ENCODE measurements at regions not wholly inside any gene's neighbourhood (a gene's known extent, or its start where the extent isn't known, plus 50 kb on each side); places are given as distances from the start of the nearest gene placed in this dataset.

DNA sequence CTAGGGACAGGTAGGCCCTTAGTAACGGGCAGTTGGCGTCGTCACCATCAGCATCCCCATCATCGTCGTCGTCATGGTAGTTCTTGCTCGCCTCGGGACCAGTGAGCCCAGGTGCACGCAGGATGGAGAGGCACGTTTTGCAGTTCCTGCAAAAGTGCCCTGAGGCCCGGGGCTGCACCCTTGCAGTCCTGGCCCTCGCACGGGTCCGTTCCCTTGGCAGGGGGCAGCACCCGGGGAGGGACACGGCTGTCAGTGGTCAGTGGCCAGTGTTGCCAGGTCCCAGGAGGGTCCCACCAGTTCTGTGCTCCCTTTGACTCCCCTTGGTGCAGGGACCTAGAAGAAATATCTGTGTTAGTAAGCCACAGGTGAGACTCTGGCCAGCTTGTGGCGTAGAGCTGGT is 243.9 kb upstream of the CIBAR2 start:
- DNase-seq (ENCODE audit: low read depth in 2 of 2, low spot score in 1 of 2): no peak

DNA sequence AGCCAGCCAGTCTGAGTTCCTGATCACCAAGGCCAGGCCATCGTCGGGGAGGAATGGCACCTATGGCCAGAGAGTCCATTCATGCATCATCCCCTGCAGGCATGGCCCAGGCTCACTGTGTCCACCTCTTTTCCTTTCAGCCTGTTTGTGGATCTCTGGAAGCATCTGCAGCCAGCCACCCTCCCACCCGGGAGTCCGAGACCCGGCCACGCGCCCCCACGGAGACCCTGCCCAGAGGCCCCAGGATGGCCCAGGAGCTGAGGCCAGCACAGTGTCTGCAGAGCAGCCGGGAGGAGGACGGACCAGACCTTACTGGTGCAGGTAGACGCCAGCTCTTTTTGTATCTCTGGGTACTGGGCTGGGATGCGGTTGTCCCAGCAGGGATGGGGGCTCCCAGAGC is 245.1 kb upstream of the CIBAR2 start:
- DNase-seq (ENCODE audit: low read depth in 2 of 2, low spot score in 1 of 2): no peak

DNA sequence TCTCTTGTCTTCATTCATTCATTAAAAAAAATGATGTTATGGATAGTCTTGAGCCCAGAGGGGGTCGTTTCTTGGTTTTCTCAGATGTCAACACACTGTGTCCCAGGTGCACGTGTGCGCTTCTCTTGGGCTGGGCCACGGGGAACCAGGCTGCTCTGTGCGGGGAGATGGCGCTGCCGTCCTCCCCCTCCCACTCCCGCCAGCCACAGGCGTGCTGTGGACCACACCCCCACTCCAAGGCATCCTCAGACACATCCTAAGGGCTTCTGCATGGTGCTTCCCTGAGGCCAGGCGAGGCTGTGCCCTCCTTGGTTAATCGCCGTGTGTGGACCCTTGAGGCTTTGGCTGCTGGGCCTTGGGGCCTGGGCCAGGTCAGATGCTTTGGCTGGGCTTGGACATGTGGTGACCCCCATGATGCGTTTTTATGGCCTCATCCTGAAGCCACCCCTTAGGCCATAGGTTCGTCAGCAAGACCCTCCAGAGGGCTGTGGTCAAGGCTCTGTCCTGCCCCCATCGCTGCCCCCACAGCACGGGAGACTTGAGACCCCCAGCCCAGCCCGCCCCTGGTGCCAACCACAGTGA is 245.7 kb upstream of the CIBAR2 start:
- no peak for DNase-seq (ENCODE audit: low read depth in 2 of 2, low spot score in 1 of 2)

DNA sequence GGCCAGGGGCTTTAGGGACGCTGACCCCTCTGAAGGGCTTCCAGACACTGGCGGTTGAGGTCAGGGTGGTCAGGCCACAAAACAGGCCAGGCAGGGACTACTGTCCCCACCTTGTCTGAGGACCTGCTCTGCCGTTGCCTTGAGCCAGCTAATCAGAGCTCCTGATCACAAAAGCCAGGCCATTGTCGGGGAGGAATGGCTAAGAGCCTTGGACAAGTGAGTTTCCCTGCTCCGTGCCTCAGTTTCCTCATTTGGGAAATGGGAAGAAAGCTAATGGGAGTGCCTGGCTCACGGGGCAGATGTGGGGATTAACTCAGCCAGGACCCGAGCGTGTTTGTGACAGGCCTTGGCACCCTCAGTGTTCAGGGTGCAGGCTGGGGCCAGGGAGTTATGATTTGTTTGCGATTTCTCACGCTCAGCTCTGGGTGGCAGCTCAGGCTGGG is 246.5 kb upstream of the CIBAR2 start:
- no peak for DNase-seq (ENCODE audit: low read depth in 2 of 2, low spot score in 1 of 2)

DNA sequence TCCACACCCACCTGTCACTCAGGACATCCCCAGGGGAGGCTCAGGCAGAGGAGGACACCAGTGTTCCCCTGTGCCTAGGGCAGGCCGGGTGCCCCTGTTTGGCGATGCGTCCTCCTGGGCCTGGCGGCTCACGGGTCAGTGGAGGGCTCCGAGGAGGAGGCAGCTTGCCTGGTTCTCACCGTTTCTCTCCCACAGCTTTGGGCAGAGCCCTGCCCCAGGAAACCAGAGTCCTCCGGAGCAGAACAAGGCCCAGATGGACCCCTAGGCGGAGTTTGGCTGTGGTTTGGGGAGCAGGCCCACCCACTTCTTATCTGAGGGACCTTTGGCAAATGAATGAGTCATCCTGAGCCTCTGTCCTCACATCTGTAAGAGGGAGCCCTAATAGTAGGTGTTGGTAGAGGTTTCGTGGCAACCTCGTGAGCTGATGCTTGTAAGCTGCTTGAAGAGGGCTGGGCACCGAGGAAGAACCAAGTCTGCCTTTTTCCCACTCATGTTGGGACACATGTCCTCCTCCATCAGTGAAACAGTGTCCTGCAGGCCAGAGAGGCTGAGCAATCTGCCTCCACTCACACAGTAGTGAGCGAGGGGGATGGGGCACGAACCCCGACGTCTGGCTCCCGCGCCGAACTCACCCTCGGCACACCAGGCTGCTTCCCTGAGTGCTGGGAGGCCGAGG is 247.0 kb upstream of the CIBAR2 start:
- DNase-seq (ENCODE audit: low read depth in 2 of 2, low spot score in 1 of 2): no peak

DNA sequence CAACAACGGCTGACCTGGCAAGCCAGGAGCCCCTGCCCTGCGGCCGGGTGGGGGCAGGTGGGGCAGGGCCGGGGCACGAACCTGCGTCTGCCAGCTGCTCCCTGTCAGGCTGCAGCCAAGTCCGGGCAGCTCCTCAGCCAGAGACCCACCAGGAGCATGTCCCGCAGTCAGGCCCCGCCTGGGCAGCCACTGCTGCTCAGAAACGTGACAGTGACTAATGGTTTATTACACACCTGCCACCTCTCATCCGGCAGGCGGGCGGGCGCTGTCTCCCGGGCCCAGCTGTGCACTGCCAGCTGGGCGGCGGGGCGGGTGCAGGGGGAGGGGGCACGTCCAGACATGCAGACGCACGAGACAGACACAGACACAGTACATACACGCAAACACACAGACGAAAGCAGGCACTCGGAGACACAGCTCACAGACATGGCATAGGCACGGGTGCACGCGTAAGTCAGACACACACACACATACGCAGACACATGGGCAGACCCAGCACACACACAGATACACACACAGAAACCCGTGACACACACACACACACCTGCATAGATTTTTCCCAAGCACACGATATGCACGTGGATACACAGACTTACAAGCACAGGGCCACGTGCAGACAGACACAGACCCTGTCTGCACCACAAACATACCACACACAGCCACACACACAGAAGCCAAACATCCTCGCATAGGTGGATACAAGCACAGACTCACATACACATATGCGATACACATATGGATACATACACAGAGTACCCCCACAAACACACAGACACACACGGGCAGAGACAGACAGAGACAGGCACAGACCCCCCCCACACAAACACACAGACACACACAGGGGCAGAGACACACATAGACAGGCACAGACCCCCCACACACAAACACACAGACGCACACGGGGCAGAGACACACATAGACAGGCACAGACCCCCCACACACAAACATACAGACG is 248.3 kb upstream of the CIBAR2 start:
- no peak for DNase-seq (ENCODE audit: low read depth in 2 of 2, low spot score in 1 of 2)

DNA sequence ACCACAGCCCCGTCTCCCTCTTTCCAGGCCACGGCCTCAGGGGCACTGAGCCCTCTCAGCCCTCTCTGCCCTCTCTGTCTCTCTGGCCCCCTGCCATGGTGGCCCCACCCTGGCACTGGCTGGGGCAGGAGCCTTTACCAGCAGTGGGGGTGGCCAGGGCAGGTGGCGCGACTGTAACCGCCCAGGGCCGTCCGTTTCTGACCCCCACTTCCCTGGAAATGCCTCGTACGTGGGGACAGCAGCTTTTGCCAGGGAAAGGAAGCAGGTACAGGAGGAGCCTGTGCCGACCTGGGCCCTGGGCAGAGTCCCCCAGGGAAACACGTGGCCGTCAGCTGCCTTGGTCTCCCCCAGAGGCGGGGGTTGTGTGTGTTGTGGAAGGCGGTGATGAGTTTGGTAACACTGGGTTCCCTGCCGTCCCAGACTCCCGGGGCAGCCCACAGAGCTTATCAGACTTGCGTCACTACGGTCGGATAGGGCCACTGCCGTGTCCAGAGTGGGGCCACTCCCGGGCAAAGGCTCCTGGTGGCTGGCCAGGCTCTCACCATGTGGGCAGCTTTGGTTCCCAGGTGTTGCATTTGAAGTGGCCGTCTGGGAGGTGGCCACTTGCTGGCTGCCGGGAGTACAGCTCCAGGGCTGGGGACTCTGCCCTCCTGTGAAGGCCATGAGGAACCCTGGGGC is 249.3 kb upstream of the CIBAR2 start:
- DNase-seq (ENCODE audit: low read depth in 2 of 2, low spot score in 1 of 2): no peak

DNA sequence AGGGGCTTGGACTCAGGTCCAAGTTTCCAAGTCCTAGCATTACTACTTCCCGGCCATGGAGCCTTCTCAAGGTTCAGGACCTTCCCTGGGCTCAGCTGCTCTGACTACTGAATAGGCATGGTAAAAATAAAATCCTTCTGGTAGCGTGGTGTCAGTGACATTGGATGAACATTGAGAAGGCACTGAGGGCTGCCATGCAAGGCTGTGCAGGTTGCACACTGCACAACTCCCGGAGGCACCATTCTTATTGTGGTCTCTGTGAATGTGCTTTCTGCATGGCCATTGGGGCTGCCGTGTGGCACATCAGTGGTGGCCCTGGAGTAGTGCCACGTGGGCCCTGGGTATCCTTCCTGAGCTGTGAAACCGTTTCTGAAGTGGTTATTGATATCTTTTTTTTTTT is 250.2 kb upstream of the CIBAR2 start:
- DNase-seq (ENCODE audit: low read depth in 2 of 2, low spot score in 1 of 2): no peak

DNA sequence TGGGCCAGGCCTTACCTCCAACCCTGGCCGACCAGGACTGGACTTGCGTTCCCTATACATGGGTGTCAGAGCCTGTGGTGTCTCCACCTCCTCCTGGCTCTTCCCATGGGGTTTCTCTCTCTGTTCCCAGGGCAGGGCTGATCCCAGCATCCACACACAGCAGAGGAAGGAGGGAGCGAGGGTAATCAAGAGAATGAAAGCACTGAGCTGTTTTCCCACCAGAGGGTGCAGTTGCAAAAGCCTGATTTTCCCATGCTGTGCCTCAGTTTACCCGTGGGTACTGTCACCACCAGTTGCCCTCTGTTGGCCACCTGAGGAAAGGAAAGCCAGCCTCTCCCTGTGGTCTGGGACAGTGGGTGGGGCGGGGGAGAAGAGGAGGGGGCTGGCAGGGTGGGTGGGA is 249.7 kb upstream of the GSE1 start:
- DNase-seq (ENCODE audit: low read depth in 2 of 2, low spot score in 1 of 2): no peak

DNA sequence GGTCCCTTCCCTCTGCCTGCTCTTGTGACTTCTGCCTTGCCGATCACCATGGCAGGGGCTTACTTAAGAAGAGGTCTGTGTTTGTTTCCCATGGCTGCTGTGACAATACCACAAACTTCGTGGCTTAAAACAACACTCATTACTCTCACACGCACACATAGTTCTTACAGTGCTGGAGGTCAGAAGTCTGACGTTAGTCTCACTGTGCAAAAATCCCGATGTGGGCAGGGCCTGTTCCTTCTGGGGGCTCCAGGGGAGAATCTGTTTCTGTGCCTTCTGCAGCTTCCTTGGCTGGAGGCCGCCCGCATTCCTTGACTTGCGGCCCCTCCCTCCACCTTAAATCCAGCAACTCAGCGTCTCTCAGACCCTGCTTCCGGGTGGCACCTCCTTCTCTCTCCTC is 249.2 kb upstream of the GSE1 start:
- DNase-seq (ENCODE audit: low read depth in 2 of 2, low spot score in 1 of 2): no peak

DNA sequence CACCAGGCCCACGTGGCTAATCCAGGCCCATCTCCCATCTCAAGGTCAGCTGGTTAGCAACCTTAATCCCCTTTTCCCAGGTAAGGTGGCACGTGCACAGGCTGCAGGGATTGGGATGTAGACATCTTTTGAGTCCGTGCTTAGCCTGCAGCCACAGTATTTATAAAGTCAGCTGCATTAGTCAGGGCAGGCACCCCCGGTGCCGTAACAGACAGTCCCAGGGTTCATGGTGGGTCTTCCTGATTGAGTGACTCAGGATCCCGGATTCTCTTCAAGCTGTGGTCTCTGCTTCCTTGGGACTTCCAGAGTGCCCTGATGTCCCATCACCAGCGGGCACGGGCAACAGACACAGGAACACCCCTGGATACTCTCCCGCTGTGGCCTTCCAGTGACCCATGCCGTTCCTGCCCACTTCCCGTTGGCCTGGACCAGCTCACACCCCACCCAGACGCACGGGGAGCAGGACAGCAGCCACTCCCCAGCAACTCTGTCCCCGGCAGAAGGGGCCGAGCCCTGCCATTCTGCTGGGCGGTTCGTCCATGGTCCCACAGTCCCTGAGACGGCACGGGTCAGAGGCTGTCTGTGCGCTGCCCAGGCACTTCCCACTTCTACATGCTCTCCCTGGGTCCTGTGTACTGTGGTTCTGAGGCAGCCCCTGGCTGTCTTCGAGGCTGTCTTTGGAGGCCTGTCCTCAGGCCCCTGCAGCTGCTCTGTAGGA is 248.6 kb upstream of the GSE1 start:
- DNase-seq (ENCODE audit: low read depth in 2 of 2, low spot score in 1 of 2): no peak

DNA sequence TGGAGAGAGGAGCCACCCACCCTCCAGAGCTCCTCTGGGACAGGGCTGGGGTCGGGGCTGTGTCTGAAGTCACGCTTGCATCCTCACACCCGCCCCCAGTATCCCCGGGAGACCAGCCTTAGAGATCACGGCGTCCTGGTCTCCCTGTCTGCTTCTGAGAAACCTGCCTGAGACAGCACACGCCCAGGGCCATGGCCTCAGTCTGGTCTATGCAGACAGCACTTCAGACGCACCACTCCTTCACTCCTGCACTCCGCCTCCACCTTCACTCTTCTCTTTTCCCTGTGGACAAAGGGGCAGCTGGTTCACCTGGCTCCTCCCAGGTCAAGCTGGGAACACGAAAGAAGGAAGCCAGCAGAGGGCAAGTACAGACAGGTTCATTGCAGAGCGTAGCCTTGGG is 248.0 kb upstream of the GSE1 start:
- DNase-seq (ENCODE audit: low read depth in 2 of 2, low spot score in 1 of 2): no peak

DNA sequence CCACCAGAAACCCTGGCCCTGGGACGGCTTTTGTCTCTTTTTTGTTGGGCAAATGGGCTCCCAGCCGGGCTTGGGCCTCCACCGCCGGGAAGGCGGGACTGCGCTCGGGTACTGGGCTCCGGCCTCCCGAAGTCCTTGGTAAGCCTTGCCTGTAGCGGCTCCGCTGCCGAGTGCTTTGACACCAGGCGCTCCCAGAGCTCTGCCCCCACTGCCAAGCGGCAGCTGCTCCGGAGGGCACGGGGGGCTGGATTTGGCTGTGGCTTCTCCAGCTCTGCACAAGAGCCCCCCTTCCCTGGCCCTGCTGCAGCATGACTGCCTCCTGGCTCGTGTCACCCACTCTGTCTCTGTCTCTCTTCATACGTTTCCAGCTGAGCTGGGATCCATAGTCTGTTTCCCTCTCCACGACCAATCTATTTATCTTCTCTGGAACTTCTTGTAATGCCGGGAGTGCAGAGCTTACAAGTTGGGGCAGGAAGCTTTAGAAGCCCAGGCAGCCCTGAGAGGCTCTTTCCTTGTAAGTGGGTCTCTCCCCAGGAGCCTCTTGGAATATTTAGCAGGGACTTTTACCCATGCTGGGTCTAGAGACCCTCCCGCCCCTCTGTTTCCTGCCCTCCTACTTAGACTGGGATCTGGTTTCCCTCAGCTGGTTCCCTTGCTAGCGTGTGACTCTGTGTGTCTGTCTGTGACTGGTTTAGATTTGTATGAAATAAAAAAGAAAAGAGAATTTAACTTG is 246.9 kb upstream of the GSE1 start:
- DNase-seq (ENCODE audit: low read depth in 2 of 2, low spot score in 1 of 2): no peak

DNA sequence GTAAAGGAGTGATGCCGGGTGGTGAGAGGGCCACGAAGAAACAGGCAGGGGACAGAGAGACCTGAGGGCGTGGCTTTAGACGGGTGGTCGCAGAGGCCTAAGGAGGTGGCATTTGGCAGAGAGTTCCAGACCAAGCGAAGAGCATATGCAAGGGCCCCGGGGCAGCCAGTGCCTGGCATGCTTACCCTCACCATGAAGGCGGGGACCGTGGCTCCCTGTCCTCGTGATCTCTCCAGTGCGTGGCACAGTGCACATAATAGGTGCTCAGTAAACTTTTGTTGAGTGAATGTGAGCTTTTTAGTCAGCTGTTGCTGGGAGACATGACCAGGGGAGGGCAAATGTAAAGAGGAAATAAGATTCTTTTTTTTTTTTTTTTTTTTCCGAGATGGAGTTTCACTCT is 245.6 kb upstream of the GSE1 start:
- DNase-seq (ENCODE audit: low read depth in 2 of 2, low spot score in 1 of 2): no peak

DNA sequence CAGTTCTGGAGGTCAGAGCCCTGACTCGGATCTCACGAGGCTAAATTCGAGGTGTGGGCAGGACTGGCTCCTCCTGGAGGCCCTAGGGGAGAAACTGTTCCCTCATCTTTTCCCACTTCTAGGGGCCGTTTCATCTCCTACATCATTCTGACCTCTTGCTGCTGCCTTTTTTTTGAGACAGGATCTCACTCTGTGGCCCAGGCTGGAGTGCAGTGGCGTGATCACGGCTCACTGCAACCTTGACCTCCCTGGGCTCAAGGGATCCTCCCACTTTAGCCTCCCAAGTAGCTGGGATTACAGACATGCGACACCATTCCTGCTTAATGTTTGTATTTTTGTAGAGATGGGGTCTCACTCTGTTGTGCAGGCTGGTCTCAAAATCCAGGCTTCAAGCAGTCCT is 244.1 kb upstream of the GSE1 start:
- DNase-seq (ENCODE audit: low read depth in 2 of 2, low spot score in 1 of 2): no peak

DNA sequence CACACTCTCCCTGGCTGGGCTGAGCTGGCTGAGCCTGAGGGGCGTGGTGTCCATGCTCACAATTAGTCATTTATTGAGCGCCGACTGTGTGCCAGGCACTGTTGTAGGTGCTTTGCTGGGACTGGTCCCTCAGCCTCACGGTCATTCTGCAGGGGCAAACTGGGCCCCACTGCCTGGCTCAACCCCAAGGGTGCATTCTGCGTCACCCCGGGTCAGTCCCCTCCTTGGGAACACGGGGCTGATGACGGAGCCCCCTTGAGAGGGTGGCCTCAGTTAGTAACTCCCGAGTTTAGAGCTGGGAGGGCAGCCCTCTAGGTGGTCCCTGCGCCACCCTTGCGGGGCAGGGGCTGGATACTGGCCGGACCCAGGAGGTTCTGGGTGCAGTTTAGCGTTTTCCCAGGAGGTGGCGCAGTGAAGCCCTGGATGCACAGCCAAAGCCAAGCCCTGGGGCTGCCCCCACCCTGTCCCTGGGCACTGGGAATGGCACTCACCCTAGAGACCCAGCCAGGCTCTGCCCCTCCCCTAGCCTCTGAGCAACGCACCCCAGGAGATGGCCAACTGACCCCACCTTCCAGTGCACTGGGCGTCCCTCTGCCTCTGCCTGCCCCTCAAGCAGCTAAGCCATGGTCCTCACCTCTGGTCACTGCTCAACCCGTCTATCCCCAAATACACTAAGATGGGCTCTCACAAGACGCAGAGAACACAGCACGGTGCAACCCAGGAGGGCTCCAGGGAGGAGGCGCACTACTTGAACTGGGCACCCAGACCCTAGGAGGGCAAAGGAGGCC is 243.2 kb upstream of the GSE1 start:
- DNase-seq (ENCODE audit: low read depth in 2 of 2, low spot score in 1 of 2): peak in 1 of 2 donors; percentile 31

DNA sequence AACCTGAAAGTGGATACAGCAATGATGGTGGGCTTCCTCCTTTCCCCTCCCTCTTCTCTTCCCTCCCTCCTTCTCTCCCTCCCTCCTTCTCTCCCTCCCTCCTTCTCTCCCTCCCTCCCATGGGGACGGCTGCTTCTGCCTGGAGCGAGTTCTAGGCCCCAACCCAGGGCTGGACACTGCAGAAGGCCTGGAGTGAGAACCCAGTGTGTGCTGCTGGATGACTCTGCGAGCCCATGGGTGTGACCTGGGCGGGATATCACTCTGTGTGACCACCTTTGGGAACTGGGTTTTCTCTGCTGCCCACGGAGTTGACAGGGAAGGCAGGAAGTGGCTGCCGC is 242.6 kb upstream of the GSE1 start:
- DNase-seq (ENCODE audit: low read depth in 2 of 2, low spot score in 1 of 2): no peak

DNA sequence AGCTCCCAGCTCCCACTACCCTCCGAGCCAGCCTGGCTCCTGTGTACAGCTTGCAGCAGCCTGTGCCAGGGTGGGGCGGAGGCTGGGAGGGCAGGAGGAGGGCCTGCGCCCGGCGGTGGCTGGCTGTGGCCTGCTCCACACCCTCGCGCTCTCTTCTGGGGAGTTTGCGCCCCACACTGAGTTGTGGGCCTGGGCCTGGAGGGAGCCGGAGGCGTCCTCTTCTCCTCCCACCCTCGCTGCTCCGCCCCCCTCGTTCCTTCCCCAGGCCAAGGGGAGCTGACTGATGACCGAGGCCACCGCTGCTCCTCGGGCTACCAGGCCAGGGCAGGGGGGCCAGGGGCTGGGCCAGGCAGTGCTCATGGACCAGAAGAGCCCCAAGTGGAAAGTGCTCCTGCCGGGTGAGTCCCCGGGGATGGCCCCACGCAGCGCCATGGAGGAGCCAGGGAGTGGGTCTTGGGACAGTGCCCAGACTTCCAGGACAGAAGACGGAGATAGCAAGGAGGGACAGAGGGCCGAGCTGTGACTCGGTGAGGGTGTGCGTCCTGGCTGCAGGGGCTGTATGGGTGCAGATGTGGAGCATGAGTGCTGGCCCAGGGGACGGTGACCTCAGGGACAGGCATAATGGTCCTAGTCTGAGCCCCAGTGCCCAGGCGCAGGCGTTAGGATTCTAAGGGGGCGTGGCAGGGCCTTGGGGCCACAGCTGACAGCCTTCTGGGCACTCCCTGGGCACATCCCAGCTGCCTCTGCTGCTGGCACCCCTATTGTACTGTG is 242.1 kb upstream of the GSE1 start:
- no peak for DNase-seq (ENCODE audit: low read depth in 2 of 2, low spot score in 1 of 2)

DNA sequence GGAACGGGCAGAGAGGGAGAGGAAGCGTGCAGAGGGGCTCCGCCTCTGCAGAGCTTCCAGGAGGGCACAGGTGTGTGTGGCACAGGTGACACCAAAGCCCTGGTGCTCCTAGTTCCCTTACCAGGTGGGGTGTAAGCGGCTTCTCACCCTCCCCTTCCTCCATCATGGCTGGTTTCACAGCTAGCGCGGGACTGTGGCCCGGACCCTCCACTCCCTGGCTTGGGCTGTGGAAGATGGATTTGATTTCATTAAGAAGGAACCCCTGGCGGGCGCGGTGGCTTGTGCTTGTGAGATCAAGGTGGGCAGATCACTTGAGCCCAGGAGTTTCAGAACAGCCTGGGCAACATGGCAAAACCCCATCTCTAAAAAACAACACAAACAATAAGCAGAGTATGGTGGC is 241.2 kb upstream of the GSE1 start:
- no peak for DNase-seq (ENCODE audit: low read depth in 2 of 2, low spot score in 1 of 2)

Data from stimulated activated CD8-positive, alpha-beta memory T cell treated with anti-CD3 and anti-CD28 coated beads, Interleukin-4, amount 100 ng/mL, for 4 hours (primary cell).